AG04449 (cell line): ENCODE measurements at regions not wholly inside any gene's neighbourhood (a gene's known extent, or its start where the extent isn't known, plus 50 kb on each side); places are given as distances from the start of the nearest gene placed in this dataset.

Source experiments
- CTCF ChIA-PET: fragments of 350-600 bp; formaldehyde crosslinking; extraction: SDS; loops from one replicate; lab custom pipeline; 2021; ENCODE audit warnings: antibody characterized with exemption; lab: Yijun Ruan, JAX
- POLR2A ChIA-PET: fragments of 400-600, 350-600 bp; formaldehyde crosslinking; extraction: SDS; loops from one replicate; lab custom pipeline; 2020; ENCODE audit warnings: antibody characterized with exemption, inconsistent platforms; lab: Yijun Ruan, JAX
- DNase-seq: peaks from one replicate; pipeline ENCODE4 v3.0.0-alpha.2; 2010; ENCODE audit warnings: low read depth, low spot score
- H3K4me3 ChIP-seq: 2 replicates; pipeline ENCODE4 v1.5.1; 2011; ENCODE audit warnings: low read depth, mild to moderate bottlenecking, control low read depth, low read length
- TF ChIP-seq, protein P1 (sequence below): IDR thresholded peaks from one replicate; pipeline ENCODE4 v1.5.1; 2011; ENCODE audit warnings: mild to moderate bottlenecking, moderate library complexity, low read length, control low read depth, inconsistent platforms; ENCODE audit not compliant: insufficient read depth; ENCODE audit errors: missing control alignments

- no peak for DNase-seq
- H3K4me3 ChIP-seq = no peak overlapping the region
- CTCF ChIA-PET = interaction anchor here (0.8 to 2.4 kb wide), 5 partner anchors 9 to 217 kb away, joined by 3 to 12 read pairs (median 5); no protein-coding TSS in a partner anchor
- TF ChIP-seq, protein P1, sequence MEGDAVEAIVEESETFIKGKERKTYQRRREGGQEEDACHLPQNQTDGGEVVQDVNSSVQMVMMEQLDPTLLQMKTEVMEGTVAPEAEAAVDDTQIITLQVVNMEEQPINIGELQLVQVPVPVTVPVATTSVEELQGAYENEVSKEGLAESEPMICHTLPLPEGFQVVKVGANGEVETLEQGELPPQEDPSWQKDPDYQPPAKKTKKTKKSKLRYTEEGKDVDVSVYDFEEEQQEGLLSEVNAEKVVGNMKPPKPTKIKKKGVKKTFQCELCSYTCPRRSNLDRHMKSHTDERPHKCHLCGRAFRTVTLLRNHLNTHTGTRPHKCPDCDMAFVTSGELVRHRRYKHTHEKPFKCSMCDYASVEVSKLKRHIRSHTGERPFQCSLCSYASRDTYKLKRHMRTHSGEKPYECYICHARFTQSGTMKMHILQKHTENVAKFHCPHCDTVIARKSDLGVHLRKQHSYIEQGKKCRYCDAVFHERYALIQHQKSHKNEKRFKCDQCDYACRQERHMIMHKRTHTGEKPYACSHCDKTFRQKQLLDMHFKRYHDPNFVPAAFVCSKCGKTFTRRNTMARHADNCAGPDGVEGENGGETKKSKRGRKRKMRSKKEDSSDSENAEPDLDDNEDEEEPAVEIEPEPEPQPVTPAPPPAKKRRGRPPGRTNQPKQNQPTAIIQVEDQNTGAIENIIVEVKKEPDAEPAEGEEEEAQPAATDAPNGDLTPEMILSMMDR = no peak
- POLR2A ChIA-PET = no interaction called here
Observed at GRCh38 chr3:43783987-43784639, 93.4 kb downstream of the ABHD5 start.

GRCh38 chr3:43784640-43785011 is 93.9 kb downstream of the ABHD5 start:
- DNase-seq = no peak
- ChIA-PET POLR2A (no interaction called here), CTCF (interaction anchor here (1.3 to 3.0 kb wide), 4 partner anchors 15 to 71 kb away, joined by 4 to 17 read pairs (median 10); no protein-coding TSS in a partner anchor)
- H3K4me3 ChIP-seq = no peak overlapping the region
- TF ChIP-seq, protein P1 = no peak

DNA sequence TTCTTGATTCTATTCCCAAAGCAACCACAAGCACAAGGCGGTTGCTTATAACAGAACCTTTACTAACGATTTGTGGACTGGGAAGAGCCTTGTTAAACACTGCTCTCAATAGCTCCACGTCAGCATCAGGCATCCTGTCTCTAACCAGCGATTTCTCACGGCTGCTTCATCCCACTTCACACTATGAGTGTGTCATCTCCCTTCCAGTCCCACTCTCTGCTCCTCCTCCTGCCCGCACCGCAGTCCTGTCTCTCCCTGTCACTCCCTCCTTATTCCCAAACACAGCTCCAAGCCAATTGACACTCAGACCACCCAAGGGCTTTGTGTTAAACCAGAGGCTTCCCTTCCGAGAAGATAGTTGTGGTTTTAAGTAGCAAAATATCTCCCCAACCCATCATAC is 94.8 kb downstream of the ABHD5 start:
- peak; percentile 63 for DNase-seq
- ChIA-PET CTCF (interaction anchor here (0.6 to 3.0 kb wide), 4 partner anchors 16 to 75 kb away, joined by 3 to 17 read pairs (median 4); no protein-coding TSS in a partner anchor), POLR2A (interaction anchor here (1.7 kb wide), 1 partner anchor 9 kb away, joined by 7 read pairs; no protein-coding TSS in a partner anchor)
- no peak overlapping the region; the same call in 1 of the 2 replicates for H3K4me3 ChIP-seq
- TF ChIP-seq, protein P1 = no peak

GRCh38 chr3:43786102-43786501 is 95.4 kb downstream of the ABHD5 start:
- POLR2A ChIA-PET = interaction anchor here (1.7 kb wide), 1 partner anchor 8 kb away, joined by 7 read pairs; no protein-coding TSS in a partner anchor
- TF ChIP-seq, protein P1 = no peak
- CTCF ChIA-PET = interaction anchor here (0.8 to 3.0 kb wide), 4 partner anchors 17 to 70 kb away, joined by 3 to 17 read pairs (median 4); no protein-coding TSS in a partner anchor
- DNase-seq = no peak
- no peak overlapping the region for H3K4me3 ChIP-seq

DNA sequence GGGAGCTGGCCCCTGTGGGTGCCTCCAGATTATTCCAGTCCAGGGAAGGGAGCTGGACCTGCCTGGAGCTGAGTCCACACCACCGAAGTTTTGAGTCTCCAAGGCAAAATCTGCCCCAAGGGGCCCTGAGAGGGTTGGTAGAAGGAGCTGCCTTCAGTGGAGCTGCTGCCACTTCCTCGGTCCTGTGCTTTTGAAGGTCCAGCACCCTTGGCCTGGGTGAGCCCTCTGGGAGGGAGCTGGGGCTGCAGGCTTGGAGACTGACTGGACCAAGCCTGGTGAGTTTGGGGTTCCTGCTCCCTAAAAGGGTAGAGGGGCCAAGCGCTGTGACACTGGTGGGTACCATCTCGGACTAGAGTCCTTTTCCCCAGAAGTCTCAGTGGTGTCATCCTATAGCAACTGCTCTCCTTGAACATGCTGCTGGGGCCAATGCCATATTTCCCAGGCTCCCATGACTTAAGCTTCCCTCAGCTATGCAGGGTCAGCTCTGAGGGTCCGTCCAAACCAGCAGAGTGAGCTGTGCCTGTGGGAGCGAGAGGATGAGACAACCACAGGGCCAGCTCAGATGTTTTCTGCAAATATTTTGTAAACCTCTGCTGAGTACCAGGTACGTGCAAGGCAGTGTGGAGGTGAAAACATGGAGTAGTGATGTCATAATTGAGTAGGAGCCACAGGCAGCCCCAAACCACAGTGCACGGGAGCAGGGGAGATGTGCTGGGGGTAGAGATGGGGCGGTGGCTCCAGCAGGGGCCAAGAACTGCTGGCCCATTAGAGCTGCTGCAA is 96.0 kb downstream of the ABHD5 start:
- no peak for DNase-seq
- TF ChIP-seq, protein P1 = no peak
- H3K4me3 ChIP-seq = no peak overlapping the region
- POLR2A ChIA-PET = interaction anchor here (1.7 kb wide), 1 partner anchor 8 kb away, joined by 7 read pairs; no protein-coding TSS in a partner anchor
- CTCF ChIA-PET = interaction anchor here (0.8 to 3.0 kb wide), 3 partner anchors 11 to 20 kb away, joined by 3 to 17 read pairs (median 3); no protein-coding TSS in a partner anchor

GRCh38 chr3:43787330-43787729 is 96.6 kb downstream of the ABHD5 start:
- POLR2A ChIA-PET = no interaction called here
- TF ChIP-seq, protein P1 = no peak
- H3K4me3 ChIP-seq = no peak overlapping the region
- no peak for DNase-seq
- CTCF ChIA-PET = interaction anchor here (1.0 to 3.0 kb wide), 2 partner anchors 12 to 18 kb away, joined by 3 to 17 read pairs; no protein-coding TSS in a partner anchor
